NK-92 (cell line): ENCODE measurements at regions not wholly inside any gene's neighbourhood (a gene's known extent, or its start where the extent isn't known, plus 50 kb on each side); places are given as distances from the start of the nearest gene placed in this dataset.
"Not testable (repeated sequence)": the region's sequence is repeated elsewhere in the genome, so short reads cannot be mapped to it uniquely, and the experiment has no call there.

ENCODE experiments used
- DNase-seq: peaks from one replicate; lab custom pipeline; 2025; ENCODE audit not compliant: unreplicated experiment; lab: John Stamatoyannopoulos, UW

GRCh38 chr2:224263571-224264043, 138.3 kb downstream of the FAM124B start:
- DNase-seq, result no peak

GRCh38 chr2:224261326-224261725, 140.6 kb downstream of the FAM124B start:
- no peak for DNase-seq

GRCh38 chr2:224260372-224261020, 141.4 kb downstream of the FAM124B start:
- no peak for DNase-seq

GRCh38 chr2:224259831-224260230, 142.1 kb downstream of the FAM124B start:
- no peak for DNase-seq

- no peak for DNase-seq
Measured at GRCh38 chr2:224258059-224258458, 143.8 kb downstream of the FAM124B start.

GRCh38 chr2:224257156-224257555, 144.8 kb downstream of the FAM124B start:
- no peak for DNase-seq

GRCh38 chr2:224253464-224253863, 148.4 kb downstream of the FAM124B start:
- DNase-seq, result no peak

GRCh38 chr2:224252631-224253030, 149.3 kb downstream of the FAM124B start:
- DNase-seq, result no peak

GRCh38 chr2:224248944-224249371, 152.9 kb downstream of the FAM124B start:
- DNase-seq, result no peak

GRCh38 chr2:224242561-224242960, 159.3 kb downstream of the FAM124B start:
- no peak for DNase-seq

GRCh38 chr2:224241812-224242211, 160.1 kb downstream of the FAM124B start:
- DNase-seq, result no peak

- no peak for DNase-seq
Measured at GRCh38 chr2:224241001-224241400, 160.9 kb downstream of the FAM124B start.

- no peak for DNase-seq
Measured at GRCh38 chr2:224223851-224224555, 177.9 kb downstream of the FAM124B start.

- no peak for DNase-seq
Measured at GRCh38 chr2:224222974-224223373, 178.9 kb downstream of the FAM124B start.

- no peak for DNase-seq
Measured at GRCh38 chr2:224222291-224222690, 179.6 kb downstream of the FAM124B start.

GRCh38 chr2:224221455-224221913, 180.4 kb downstream of the FAM124B start:
- DNase-seq, result no peak

GRCh38 chr2:224220586-224221255, 181.2 kb downstream of the FAM124B start:
- no peak for DNase-seq

- DNase-seq, result no peak
Measured at GRCh38 chr2:224219781-224220180, 180.7 kb upstream of the SERPINE2 start.

GRCh38 chr2:224217962-224218347, 178.9 kb upstream of the SERPINE2 start:
- no peak for DNase-seq

- no peak for DNase-seq
Measured at GRCh38 chr2:224217233-224217961, 178.3 kb upstream of the SERPINE2 start.

GRCh38 chr2:224215611-224216010, 176.5 kb upstream of the SERPINE2 start:
- not testable (repeated sequence) for DNase-seq
